H7 (cell line): ENCODE measurements at regions not wholly inside any gene's neighbourhood (a gene's known extent, or its start where the extent isn't known, plus 50 kb on each side); places are given as distances from the start of the nearest gene placed in this dataset.

Source experiments
- DNase-seq: peaks from one replicate; pipeline ENCODE4 v3.0.0; 2012
- H3K27me3 ChIP-seq: 2 replicates; pipeline ENCODE4 v1.6.0; 2011; ENCODE audit warnings: mild to moderate bottlenecking, low read length; ENCODE audit not compliant: control insufficient read depth, insufficient read depth
- H3K36me3 ChIP-seq: replicated peaks from 2 replicates; pipeline ENCODE4 v1.5.1; 2011; ENCODE audit warnings: low read length; ENCODE audit not compliant: control insufficient read depth, insufficient read depth
- H3K4me3 ChIP-seq: 2 replicates; pipeline ENCODE4 v1.5.1; 2011; ENCODE audit warnings: low read depth, mild to moderate bottlenecking, control low read depth, low read length, moderate library complexity; ENCODE audit not compliant: insufficient read depth

- Histone ChIP-seq H3K4me3 (no peak overlapping the region), H3K27me3 (no peaks in the 10 kb centered on the region), H3K36me3 (no peaks in the 10 kb centered on the region)
- DNase-seq: no peak
Measured at GRCh38 chr9:23342291-23342690, 483.7 kb downstream of the ELAVL2 start.

GRCh38 chr9:23343226-23343625, 482.8 kb downstream of the ELAVL2 start:
- H3K36me3 ChIP-seq: no peaks in the 10 kb centered on the region
- no peaks in the 10 kb centered on the region for H3K27me3 ChIP-seq
- DNase-seq: no peak
- no peak overlapping the region for H3K4me3 ChIP-seq

- Histone ChIP-seq H3K4me3 (no peak overlapping the region), H3K36me3 (no peaks in the 10 kb centered on the region; the same call in 1 of the 2 replicates), H3K27me3 (no peaks in the 10 kb centered on the region)
- DNase-seq: no peak
Measured at GRCh38 chr9:23361096-23361495, 464.9 kb downstream of the ELAVL2 start.

GRCh38 chr9:23372703-23373102, 453.3 kb downstream of the ELAVL2 start:
- DNase-seq: no peak
- Histone ChIP-seq H3K4me3 (no peak overlapping the region), H3K36me3 (no peaks in the 10 kb centered on the region), H3K27me3 (no peaks in the 10 kb centered on the region)

- Histone ChIP-seq H3K4me3 (no peak overlapping the region), H3K27me3 (no peaks in the 10 kb centered on the region), H3K36me3 (no peaks in the 10 kb centered on the region)
- no peak for DNase-seq
Measured at GRCh38 chr9:23375511-23375910, 450.5 kb downstream of the ELAVL2 start.

GRCh38 chr9:23379842-23380241, 446.2 kb downstream of the ELAVL2 start:
- no peaks in the 10 kb centered on the region for H3K27me3 ChIP-seq
- H3K36me3 ChIP-seq: no peaks in the 10 kb centered on the region
- no peak overlapping the region for H3K4me3 ChIP-seq
- DNase-seq: no peak

- no peak overlapping the region for H3K4me3 ChIP-seq
- DNase-seq: no peak
- H3K36me3 ChIP-seq: no peaks in the 10 kb centered on the region
- H3K27me3 ChIP-seq: no peaks in the 10 kb centered on the region
Measured at GRCh38 chr9:23380821-23381220, 445.2 kb downstream of the ELAVL2 start.

GRCh38 chr9:23382418-23382817, 443.6 kb downstream of the ELAVL2 start:
- DNase-seq: no peak

GRCh38 chr9:23394189-23394588, 431.9 kb downstream of the ELAVL2 start:
- H3K36me3 ChIP-seq: no peaks in the 10 kb centered on the region
- H3K27me3 ChIP-seq: no peaks in the 10 kb centered on the region
- H3K4me3 ChIP-seq: no peak overlapping the region
- no peak for DNase-seq

More at GRCh38 chr9:23382418-23382817, 443.6 kb downstream of the ELAVL2 start:
- no peaks in the 10 kb centered on the region for H3K27me3 ChIP-seq
- no peak overlapping the region for H3K4me3 ChIP-seq
- no peaks in the 10 kb centered on the region for H3K36me3 ChIP-seq

GRCh38 chr9:23408874-23409273, 417.2 kb downstream of the ELAVL2 start:
- Histone ChIP-seq H3K27me3 (no peaks in the 10 kb centered on the region), H3K36me3 (no peaks in the 10 kb centered on the region), H3K4me3 (no peak overlapping the region)
- no peak for DNase-seq

GRCh38 chr9:23412046-23412445, 414.0 kb downstream of the ELAVL2 start:
- Histone ChIP-seq H3K4me3 (no peak overlapping the region), H3K27me3 (no peaks in the 10 kb centered on the region)

GRCh38 chr9:23412458-23412857, 413.6 kb downstream of the ELAVL2 start:
- H3K27me3 ChIP-seq: no peaks in the 10 kb centered on the region
- no peak overlapping the region for H3K4me3 ChIP-seq
- H3K36me3 ChIP-seq: no peaks in the 10 kb centered on the region
- DNase-seq: no peak

More at GRCh38 chr9:23412046-23412445, 414.0 kb downstream of the ELAVL2 start:
- DNase-seq: no peak
- no peaks in the 10 kb centered on the region for H3K36me3 ChIP-seq

GRCh38 chr9:23413541-23413940, 412.5 kb downstream of the ELAVL2 start:
- Histone ChIP-seq H3K27me3 (no peaks in the 10 kb centered on the region), H3K4me3 (no peak overlapping the region), H3K36me3 (no peaks in the 10 kb centered on the region)
- no peak for DNase-seq

- H3K4me3 ChIP-seq: no peak overlapping the region
- no peaks in the 10 kb centered on the region for H3K36me3 ChIP-seq
- no peak for DNase-seq
- H3K27me3 ChIP-seq: no peaks in the 10 kb centered on the region
Measured at GRCh38 chr9:23423999-23424398, 402.0 kb downstream of the ELAVL2 start.

GRCh38 chr9:23426144-23426543, 399.9 kb downstream of the ELAVL2 start:
- DNase-seq: no peak
- Histone ChIP-seq H3K36me3 (no peaks in the 10 kb centered on the region), H3K27me3 (no peaks in the 10 kb centered on the region), H3K4me3 (no peak overlapping the region)

- no peaks in the 10 kb centered on the region for H3K27me3 ChIP-seq
- H3K36me3 ChIP-seq: no peaks in the 10 kb centered on the region
- no peak for DNase-seq
- no peak overlapping the region for H3K4me3 ChIP-seq
Measured at GRCh38 chr9:23431459-23431858, 394.6 kb downstream of the ELAVL2 start.
